ENCODE measurements at regions not wholly inside any gene's neighbourhood (a gene's known extent, or its start where the extent isn't known, plus 50 kb on each side); places are given as distances from the start of the nearest gene placed in this dataset.

- no peak for TF ChIP-seq PPARA (CRISPR knock-in tag; IDR thresholded peaks at IDR 0.05; ENCODE audit: borderline replicate concordance)
- no peak for TF ChIP-seq ESRRG (CRISPR knock-in tag; IDR thresholded peaks at IDR 0.05)
- no peak for TF ChIP-seq BACH2 (CRISPR knock-in tag; IDR thresholded peaks at IDR 0.05; ENCODE audit: borderline replicate concordance)
These were observed 502.3 kb downstream of the PID1 start for GRCh38 chr2:228768818-228769217.

All from SK-N-SH treated with all-trans-retinoic acid at 6 μM for 48 hours (cell line).